HG02623 (cell line): ENCODE measurements at regions not wholly inside any gene's neighbourhood (a gene's known extent, or its start where the extent isn't known, plus 50 kb on each side); places are given as distances from the start of the nearest gene placed in this dataset.

ENCODE experiments used
- ATAC-seq: cut with Tn5 transposase; IDR thresholded peaks from one replicate; pipeline ENCODE4 v1.9.1; 2021; ENCODE audit warnings: moderate library complexity; ENCODE audit not compliant: unreplicated experiment

- ATAC-seq, result no peak
Measured at GRCh38 chr11:8340296-8340695, 76.6 kb upstream of the LMO1 start.

GRCh38 chr11:8339592-8340022 is 75.9 kb upstream of the LMO1 start:
- ATAC-seq, result no peak

- ATAC-seq, result no peak
Measured at GRCh38 chr11:8338138-8338537, 74.5 kb upstream of the LMO1 start.

GRCh38 chr11:8337130-8337795 is 73.6 kb upstream of the LMO1 start:
- ATAC-seq, result no peak

- ATAC-seq, result no peak
Measured at GRCh38 chr11:8336356-8337129, 72.9 kb upstream of the LMO1 start.

GRCh38 chr11:8335683-8336082 is 72.0 kb upstream of the LMO1 start:
- no peak for ATAC-seq

- no peak for ATAC-seq
Measured at GRCh38 chr11:8335186-8335585, 71.5 kb upstream of the LMO1 start.

- no peak for ATAC-seq
Measured at GRCh38 chr11:8333811-8334401, 70.2 kb upstream of the LMO1 start.

- ATAC-seq, result no peak
Measured at GRCh38 chr11:8333376-8333775, 69.7 kb upstream of the LMO1 start.

GRCh38 chr11:8332891-8333290 is 69.2 kb upstream of the LMO1 start:
- ATAC-seq, result no peak

GRCh38 chr11:8332196-8332595 is 68.5 kb upstream of the LMO1 start:
- ATAC-seq, result no peak

GRCh38 chr11:8331767-8332166 is 68.1 kb upstream of the LMO1 start:
- no peak for ATAC-seq

GRCh38 chr11:8330896-8331295 is 67.2 kb upstream of the LMO1 start:
- ATAC-seq, result no peak

GRCh38 chr11:8330404-8330803 is 66.7 kb upstream of the LMO1 start:
- ATAC-seq, result no peak

GRCh38 chr11:8329847-8330361 is 66.2 kb upstream of the LMO1 start:
- no peak for ATAC-seq

- no peak for ATAC-seq
Measured at GRCh38 chr11:8329336-8329735, 65.7 kb upstream of the LMO1 start.

GRCh38 chr11:8328848-8329330 is 65.2 kb upstream of the LMO1 start:
- peak; percentile 48 for ATAC-seq

GRCh38 chr11:8328231-8328794 is 64.6 kb upstream of the LMO1 start:
- ATAC-seq, result no peak

GRCh38 chr11:8327761-8328192 is 64.1 kb upstream of the LMO1 start:
- ATAC-seq, result peak; percentile 72

GRCh38 chr11:8326337-8326736 is 62.7 kb upstream of the LMO1 start:
- no peak for ATAC-seq

GRCh38 chr11:8325591-8326304 is 62.1 kb upstream of the LMO1 start:
- ATAC-seq, result no peak
